SK-N-SH treated with all-trans-retinoic acid at 6 μM for 48 hours (cell line): ENCODE measurements at regions not wholly inside any gene's neighbourhood (a gene's known extent, or its start where the extent isn't known, plus 50 kb on each side); places are given as distances from the start of the nearest gene placed in this dataset.
A peak's percentile ranks its signal among the peaks of the same experiment; 100 is the strongest.

Experiments
- ATAC-seq: fragments of 200-7000 bp; cut with Tn5 transposase; 3 replicates; pipeline ENCODE4 v1.9.1; 2020; ENCODE audit warnings: mild to moderate bottlenecking, moderate library complexity
- ARNTL ChIP-seq: fragments of 450-650 bp; formaldehyde crosslinking; IDR thresholded peaks from 2 replicates; pipeline ENCODE4 v1.5.0; 2020; ENCODE audit warnings: low read depth, mild to moderate bottlenecking, moderate library complexity, borderline replicate concordance
- BACH2 ChIP-seq: fragments of 250-450 bp; sonication (Bioruptor Pico); IDR thresholded peaks from 2 replicates; pipeline ENCODE4 v1.9.0; 2021; ENCODE audit warnings: mild to moderate bottlenecking, borderline replicate concordance
- CREB5 ChIP-seq: fragments of 250-450 bp; sonication (Bioruptor Pico); IDR thresholded peaks from 2 replicates; pipeline ENCODE4 v1.5.1; 2020; ENCODE audit warnings: low read depth, mild to moderate bottlenecking, moderate library complexity
- CSDC2 ChIP-seq: fragments of 250-450 bp; sonication (Bioruptor Pico); IDR thresholded peaks from 2 replicates; pipeline ENCODE4 v1.5.0; 2020; ENCODE audit warnings: mild to moderate bottlenecking, moderate library complexity
- ESRRG ChIP-seq: fragments of 250-450 bp; sonication (Bioruptor Pico); IDR thresholded peaks from 2 replicates; pipeline ENCODE4 v1.6.1; 2021; ENCODE audit warnings: mild to moderate bottlenecking
- GLIS3 ChIP-seq: fragments of 250-450 bp; sonication (Bioruptor Pico); IDR thresholded peaks from 2 replicates; pipeline ENCODE4 v1.5.0; 2020; ENCODE audit warnings: mild to moderate bottlenecking, moderate library complexity
- ISL1 ChIP-seq: fragments of 250-450 bp; sonication (Bioruptor Pico); IDR thresholded peaks from 2 replicates; pipeline ENCODE4 v2.1.2; 2022; ENCODE audit warnings: mild to moderate bottlenecking, moderate library complexity
- POU6F1 ChIP-seq: fragments of 250-450 bp; sonication (Bioruptor Pico); IDR thresholded peaks from 2 replicates; pipeline ENCODE4 v1.8.0; 2021; ENCODE audit warnings: low read depth, mild to moderate bottlenecking, moderate library complexity, borderline replicate concordance
- PPARA ChIP-seq: fragments of 250-450 bp; sonication (Bioruptor Pico); IDR thresholded peaks from 2 replicates; pipeline ENCODE4 v1.5.0; 2020; ENCODE audit warnings: mild to moderate bottlenecking, borderline replicate concordance
- RARB ChIP-seq: fragments of 250-450 bp; sonication (Bioruptor Pico); IDR thresholded peaks from 2 replicates; pipeline ENCODE4 v1.8.0; 2021; ENCODE audit warnings: mild to moderate bottlenecking, moderate library complexity
- SNAI2 ChIP-seq: fragments of 250-450 bp; sonication (Bioruptor Pico); IDR thresholded peaks from 2 replicates; pipeline ENCODE4 v1.5.0; 2020; ENCODE audit warnings: mild to moderate bottlenecking, moderate library complexity
- TCF4 ChIP-seq: fragments of 250-450 bp; sonication (Bioruptor Pico); IDR thresholded peaks from 2 replicates; pipeline ENCODE4 v1.8.0; 2021; ENCODE audit warnings: mild to moderate bottlenecking, moderate library complexity, borderline replicate concordance
- TOX ChIP-seq: fragments of 250-450 bp; sonication (Bioruptor Pico); IDR thresholded peaks from 2 replicates; pipeline ENCODE4 v1.8.0; 2021; ENCODE audit warnings: mild to moderate bottlenecking, moderate library complexity, borderline replicate concordance
- TSHZ2 ChIP-seq: fragments of 250-450 bp; sonication (Bioruptor Pico); IDR thresholded peaks from 2 replicates; pipeline ENCODE4 v1.5.0; 2020; ENCODE audit warnings: mild to moderate bottlenecking, moderate library complexity
- ZFP3 ChIP-seq: fragments of 250-450 bp; sonication (Bioruptor Pico); IDR thresholded peaks from 2 replicates; pipeline ENCODE4 v1.5.0; 2020; ENCODE audit warnings: mild to moderate bottlenecking, moderate library complexity
- ZFP30 ChIP-seq: fragments of 450-650 bp; formaldehyde crosslinking; IDR thresholded peaks from 2 replicates; pipeline ENCODE4 v1.5.0; 2022; ENCODE audit warnings: mild to moderate bottlenecking, moderate library complexity
- ZNF565 ChIP-seq: fragments of 450-650 bp; formaldehyde crosslinking; conservative IDR thresholded peaks from 2 replicates; pipeline ENCODE4 v1.5.0; 2020; ENCODE audit warnings: low read depth, mild to moderate bottlenecking, moderate library complexity
- ZNF8 ChIP-seq: fragments of 450-650 bp; formaldehyde crosslinking; IDR thresholded peaks from 2 replicates; pipeline ENCODE4 v1.5.0; 2020; ENCODE audit warnings: mild to moderate bottlenecking, moderate library complexity
- TF ChIP-seq, protein P1 (sequence below): fragments of 250-450 bp; sonication (Bioruptor Pico); IDR thresholded peaks from 2 replicates; pipeline ENCODE4 v1.5.1; 2021; ENCODE audit warnings: mild to moderate bottlenecking, moderate library complexity
- TF ChIP-seq, protein P2 (sequence below): fragments of 250-450 bp; sonication (Bioruptor Pico); IDR thresholded peaks from 2 replicates; pipeline ENCODE4 v1.8.0; 2020; ENCODE audit warnings: mild to moderate bottlenecking, moderate library complexity, borderline replicate concordance

- TF ChIP-seq POU6F1 (no peak), ZFP3 (no peak)
- TF ChIP-seq, all 23 proteins: peak for 0
Observed at GRCh38 chr18:72089432-72089831, 454.7 kb downstream of the CBLN2 start (continued).

DNA sequence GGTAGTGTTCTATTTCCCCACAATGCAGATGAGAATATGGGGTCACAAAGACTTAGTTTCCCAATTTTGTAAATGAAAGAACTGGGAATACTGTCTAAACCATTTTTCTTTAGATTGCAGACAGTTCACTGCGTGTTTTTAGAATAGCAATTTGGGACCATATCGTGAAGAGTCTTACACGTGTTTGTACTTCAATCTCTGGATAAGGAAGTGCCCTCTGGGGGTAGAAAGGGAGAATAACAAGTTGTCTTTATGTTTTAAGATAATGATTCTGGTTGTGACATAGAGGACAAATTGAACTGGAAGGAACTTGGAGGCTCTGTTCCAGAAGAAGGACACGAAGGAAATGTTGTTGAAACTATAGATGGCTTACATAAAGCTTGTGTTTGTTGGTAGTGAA, 457.7 kb downstream of the CBLN2 start:
- peak; percentile 45; the same call in 2 of the 3 replicates for ATAC-seq
- no peak for TF ChIP-seq TCF4
- no peak for TF ChIP-seq PPARA
- TF ChIP-seq ZNF8 (CRISPR knock-in tag): no peak
- TF ChIP-seq, protein P1, sequence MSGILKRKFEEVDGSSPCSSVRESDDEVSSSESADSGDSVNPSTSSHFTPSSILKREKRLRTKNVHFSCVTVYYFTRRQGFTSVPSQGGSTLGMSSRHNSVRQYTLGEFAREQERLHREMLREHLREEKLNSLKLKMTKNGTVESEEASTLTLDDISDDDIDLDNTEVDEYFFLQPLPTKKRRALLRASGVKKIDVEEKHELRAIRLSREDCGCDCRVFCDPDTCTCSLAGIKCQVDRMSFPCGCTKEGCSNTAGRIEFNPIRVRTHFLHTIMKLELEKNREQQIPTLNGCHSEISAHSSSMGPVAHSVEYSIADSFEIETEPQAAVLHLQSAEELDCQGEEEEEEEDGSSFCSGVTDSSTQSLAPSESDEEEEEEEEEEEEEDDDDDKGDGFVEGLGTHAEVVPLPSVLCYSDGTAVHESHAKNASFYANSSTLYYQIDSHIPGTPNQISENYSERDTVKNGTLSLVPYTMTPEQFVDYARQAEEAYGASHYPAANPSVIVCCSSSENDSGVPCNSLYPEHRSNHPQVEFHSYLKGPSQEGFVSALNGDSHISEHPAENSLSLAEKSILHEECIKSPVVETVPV (CRISPR knock-in tag): no peak

DNA sequence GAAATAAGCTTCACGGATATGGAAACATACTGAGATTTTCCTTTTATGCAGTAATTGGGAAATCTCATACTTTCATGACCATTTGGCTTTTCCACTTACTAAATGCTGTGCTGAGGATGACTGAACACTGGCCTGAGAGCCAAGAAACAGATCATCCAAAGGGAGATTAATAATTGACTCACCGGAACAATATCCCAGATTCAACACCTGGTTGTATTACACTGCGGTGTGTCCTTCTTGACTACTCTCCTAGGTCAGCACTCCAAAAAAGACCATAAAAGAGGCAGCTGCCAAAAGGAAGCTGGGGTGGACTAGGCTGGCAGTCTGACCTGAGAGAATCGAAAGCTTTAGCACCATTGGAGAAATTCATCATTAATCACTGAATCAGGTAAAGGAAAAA, 469.1 kb downstream of the CBLN2 start:
- TF ChIP-seq POU6F1: no peak
- no peak for TF ChIP-seq TOX (CRISPR knock-in tag)
- TF ChIP-seq ZNF565: no peak
- no peak for TF ChIP-seq SNAI2
- TF ChIP-seq ISL1 (CRISPR knock-in tag): no peak
- no peak for TF ChIP-seq ZFP3
- TF ChIP-seq CREB5 (CRISPR knock-in tag): no peak
- TF ChIP-seq TCF4: no peak
- TF ChIP-seq ESRRG (CRISPR knock-in tag): no peak
- ATAC-seq: no peak

DNA sequence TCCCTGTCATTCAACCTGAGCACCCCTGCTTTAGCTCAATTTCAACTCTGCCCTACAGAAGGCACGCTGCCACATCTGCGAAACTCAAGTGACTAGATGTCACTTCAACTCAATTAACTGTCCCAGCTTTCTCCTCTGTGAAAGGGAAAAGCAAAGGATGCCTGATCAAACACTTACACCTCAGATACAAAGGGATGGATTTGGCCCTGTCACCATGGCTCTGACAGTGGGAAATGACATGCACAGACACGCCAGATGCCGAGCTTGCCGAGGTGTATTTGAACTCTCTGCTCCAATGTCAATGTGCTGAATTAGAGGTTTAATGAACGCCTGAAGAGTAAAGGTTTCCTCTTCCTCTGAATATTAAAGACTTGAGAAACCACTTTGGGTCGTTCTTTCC, 481.1 kb downstream of the CBLN2 start:
- ATAC-seq: no peak
- TF ChIP-seq BACH2 (no peak), ZFP3 (no peak), TOX (CRISPR knock-in tag) (no peak)

GRCh38 chr18:72058851-72059250, 485.3 kb downstream of the CBLN2 start:
- TF ChIP-seq ESRRG (CRISPR knock-in tag) (no peak), ZNF565 (no peak), GLIS3 (no peak), ZFP3 (no peak), ARNTL (CRISPR knock-in tag) (no peak), ZNF8 (CRISPR knock-in tag) (no peak)
- no peak for ATAC-seq

- ATAC-seq: no peak
- TF ChIP-seq BACH2 (no peak), CSDC2 (CRISPR knock-in tag) (no peak), PPARA (no peak), ZFP30 (CRISPR knock-in tag) (no peak), ZNF8 (CRISPR knock-in tag) (no peak), TSHZ2 (no peak), CREB5 (CRISPR knock-in tag) (no peak), ZFP3 (no peak), TOX (CRISPR knock-in tag) (no peak), RARB (CRISPR knock-in tag) (no peak)
- TF ChIP-seq, protein P2, sequence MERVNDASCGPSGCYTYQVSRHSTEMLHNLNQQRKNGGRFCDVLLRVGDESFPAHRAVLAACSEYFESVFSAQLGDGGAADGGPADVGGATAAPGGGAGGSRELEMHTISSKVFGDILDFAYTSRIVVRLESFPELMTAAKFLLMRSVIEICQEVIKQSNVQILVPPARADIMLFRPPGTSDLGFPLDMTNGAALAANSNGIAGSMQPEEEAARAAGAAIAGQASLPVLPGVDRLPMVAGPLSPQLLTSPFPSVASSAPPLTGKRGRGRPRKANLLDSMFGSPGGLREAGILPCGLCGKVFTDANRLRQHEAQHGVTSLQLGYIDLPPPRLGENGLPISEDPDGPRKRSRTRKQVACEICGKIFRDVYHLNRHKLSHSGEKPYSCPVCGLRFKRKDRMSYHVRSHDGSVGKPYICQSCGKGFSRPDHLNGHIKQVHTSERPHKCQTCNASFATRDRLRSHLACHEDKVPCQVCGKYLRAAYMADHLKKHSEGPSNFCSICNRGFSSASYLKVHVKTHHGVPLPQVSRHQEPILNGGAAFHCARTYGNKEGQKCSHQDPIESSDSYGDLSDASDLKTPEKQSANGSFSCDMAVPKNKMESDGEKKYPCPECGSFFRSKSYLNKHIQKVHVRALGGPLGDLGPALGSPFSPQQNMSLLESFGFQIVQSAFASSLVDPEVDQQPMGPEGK (CRISPR knock-in tag): no peak
- TF ChIP-seq, protein P1 (CRISPR knock-in tag): no peak
Observed at GRCh38 chr18:72056171-72056570, 488.0 kb downstream of the CBLN2 start.
